ENCODE measurements at regions not wholly inside any gene's neighbourhood (a gene's known extent, or its start where the extent isn't known, plus 50 kb on each side); places are given as distances from the start of the nearest gene placed in this dataset.
"Not testable (repeated sequence)": the region's sequence is repeated elsewhere in the genome, so short reads cannot be mapped to it uniquely, and the experiment has no call there.

DNA sequence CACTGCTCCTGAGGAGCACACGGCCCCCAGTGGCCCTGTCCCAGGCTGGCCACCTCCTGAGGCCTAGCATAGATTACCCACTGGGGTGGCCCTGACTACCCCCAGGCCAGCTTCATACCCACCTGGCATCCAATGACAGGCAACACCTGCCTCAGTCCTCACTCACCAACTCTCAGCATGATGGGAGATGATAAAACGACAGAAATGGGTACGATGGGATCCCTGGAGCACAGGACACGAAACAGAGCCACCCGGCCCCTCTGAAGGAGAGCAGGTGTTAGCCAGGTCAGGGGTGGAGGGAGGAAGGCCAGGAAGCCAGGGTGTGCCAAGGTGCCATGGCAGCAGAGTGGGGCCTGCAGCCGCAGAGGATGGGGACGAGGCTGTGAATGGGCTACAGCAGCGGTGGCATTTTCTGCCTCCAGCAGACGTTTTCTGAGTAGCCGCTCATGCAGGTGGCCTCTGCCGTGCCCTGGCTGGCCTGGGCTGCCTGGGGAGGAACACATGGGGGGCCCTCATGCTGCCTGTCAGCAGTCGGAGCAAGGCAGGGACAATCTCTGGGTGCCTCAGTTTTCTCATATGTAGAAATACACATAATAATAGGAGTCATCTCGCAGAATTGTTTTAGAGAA, 50.2 kb upstream of the FGF3 start:
- no peak for DNase-seq (ENCODE audit: low spot score)

GRCh38 chr11:69870766-69871165, 51.5 kb upstream of the FGF3 start:
- no peak for DNase-seq (ENCODE audit: low spot score)

DNA sequence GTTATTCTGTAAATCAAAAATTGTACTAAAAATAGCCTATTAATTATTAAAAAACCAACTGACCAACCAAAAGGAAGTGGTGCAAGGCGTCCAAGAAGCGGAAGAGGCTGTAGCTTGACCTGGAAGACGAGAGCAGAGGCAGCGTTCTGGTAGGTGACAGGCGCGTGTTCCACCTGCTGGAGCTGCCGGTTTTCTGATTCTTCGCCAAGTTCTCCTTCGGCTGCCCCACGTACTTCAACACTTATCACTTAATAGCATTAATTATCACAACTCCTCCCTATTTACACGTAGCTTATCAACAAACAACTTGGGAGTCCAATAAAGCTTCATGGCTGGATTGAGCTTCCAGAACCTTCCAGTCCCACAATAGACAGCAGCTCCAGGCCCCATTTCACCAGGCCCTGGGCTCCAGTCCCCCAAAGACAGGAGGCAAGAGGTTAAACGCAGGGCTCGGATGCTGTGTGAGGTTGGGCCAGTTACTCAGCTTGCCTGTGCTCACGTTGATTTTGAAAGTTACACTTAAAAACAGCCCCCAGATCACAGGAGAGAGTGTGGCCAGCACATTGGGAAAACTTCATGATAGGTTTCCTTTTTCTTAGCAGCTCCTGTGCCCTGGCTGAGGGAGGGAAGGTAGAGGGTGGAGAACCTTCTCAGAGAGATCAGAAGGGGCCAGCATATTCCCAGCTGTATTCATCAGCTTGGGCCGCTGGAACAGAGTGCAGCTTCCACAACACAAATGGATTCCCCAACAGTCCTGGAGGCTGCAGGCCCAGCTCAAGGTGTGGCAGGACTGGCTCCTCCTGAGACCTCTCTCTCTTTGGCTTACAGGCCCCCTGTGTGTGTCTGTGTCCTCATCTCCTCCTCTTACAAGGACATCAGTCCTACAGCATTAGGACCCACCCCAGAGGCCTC, 54.2 kb upstream of the FGF3 start:
- DNase-seq (ENCODE audit: low spot score), result no peak

GRCh38 chr11:69874178-69874983, 55.2 kb upstream of the FGF3 start:
- no peak for DNase-seq (ENCODE audit: low spot score)

DNA sequence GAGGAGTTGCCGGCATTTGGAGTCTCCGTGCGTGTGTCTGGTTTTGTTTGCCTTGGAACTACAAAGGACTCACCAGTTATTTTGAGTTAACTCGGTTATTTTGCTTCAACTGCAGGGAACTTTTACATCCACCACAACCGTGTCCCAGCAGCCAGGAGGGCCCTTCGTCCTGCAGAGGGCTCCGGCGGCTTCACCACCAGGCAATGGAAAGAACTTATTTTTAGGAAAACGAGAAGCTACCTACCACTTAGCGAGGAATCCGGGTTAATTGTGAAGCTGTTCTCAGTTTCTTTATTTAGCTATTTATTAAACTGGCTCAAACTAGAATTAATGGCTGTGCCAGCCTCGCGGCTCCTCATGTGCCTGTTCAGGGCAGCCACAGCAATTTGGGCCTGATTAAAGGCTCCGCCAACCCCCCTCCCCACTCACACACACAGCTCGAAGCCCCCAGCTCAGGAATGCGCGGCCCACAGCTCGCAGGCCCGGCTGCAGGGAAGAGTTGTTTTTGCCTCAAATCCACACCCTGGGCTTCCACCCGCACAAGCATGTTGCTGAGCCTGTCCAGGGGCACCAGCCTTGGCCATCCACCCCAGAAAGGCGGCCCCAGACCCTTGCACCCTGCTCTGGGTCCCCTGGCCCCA, 55.9 kb upstream of the FGF3 start:
- no peak for DNase-seq (ENCODE audit: low spot score)

GRCh38 chr11:69876013-69876412, 56.8 kb upstream of the FGF3 start:
- no peak for DNase-seq (ENCODE audit: low spot score)

DNA sequence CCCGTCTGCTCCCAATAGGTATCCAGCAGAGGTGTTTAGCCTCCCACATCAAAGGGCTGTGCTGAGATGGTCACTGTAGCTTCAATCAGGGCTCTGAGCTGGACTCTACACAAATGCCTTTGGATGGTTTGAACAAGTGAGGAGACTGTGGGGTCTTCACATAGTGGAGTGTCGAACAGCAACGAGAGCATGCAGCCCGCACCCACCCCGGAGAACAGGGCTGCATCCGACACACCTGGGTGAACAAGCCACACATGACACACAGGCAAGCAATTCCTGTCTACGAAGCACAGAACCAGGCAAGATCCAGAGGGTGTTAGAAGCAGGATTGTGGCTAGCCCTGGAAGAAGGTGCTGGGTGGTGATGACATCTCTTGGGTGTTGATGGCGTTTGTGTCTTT, 58.0 kb upstream of the FGF3 start:
- DNase-seq (ENCODE audit: low spot score), result no peak

- not testable (repeated sequence) for DNase-seq (ENCODE audit: low spot score)
These were observed 58.5 kb upstream of the FGF3 start for GRCh38 chr11:69877704-69878103.

GRCh38 chr11:69878144-69878883, 59.1 kb upstream of the FGF3 start:
- DNase-seq (ENCODE audit: low spot score), result no peak

- DNase-seq (ENCODE audit: low spot score), result no peak
These were observed 59.9 kb upstream of the FGF3 start for GRCh38 chr11:69878927-69879728.

- DNase-seq (ENCODE audit: low spot score), result no peak
These were observed 60.5 kb upstream of the FGF3 start for GRCh38 chr11:69879729-69880005.

GRCh38 chr11:69880041-69880825, 61.0 kb upstream of the FGF3 start:
- no peak for DNase-seq (ENCODE audit: low spot score)

GRCh38 chr11:69880826-69881445, 61.7 kb upstream of the FGF3 start:
- no peak for DNase-seq (ENCODE audit: low spot score)

DNA sequence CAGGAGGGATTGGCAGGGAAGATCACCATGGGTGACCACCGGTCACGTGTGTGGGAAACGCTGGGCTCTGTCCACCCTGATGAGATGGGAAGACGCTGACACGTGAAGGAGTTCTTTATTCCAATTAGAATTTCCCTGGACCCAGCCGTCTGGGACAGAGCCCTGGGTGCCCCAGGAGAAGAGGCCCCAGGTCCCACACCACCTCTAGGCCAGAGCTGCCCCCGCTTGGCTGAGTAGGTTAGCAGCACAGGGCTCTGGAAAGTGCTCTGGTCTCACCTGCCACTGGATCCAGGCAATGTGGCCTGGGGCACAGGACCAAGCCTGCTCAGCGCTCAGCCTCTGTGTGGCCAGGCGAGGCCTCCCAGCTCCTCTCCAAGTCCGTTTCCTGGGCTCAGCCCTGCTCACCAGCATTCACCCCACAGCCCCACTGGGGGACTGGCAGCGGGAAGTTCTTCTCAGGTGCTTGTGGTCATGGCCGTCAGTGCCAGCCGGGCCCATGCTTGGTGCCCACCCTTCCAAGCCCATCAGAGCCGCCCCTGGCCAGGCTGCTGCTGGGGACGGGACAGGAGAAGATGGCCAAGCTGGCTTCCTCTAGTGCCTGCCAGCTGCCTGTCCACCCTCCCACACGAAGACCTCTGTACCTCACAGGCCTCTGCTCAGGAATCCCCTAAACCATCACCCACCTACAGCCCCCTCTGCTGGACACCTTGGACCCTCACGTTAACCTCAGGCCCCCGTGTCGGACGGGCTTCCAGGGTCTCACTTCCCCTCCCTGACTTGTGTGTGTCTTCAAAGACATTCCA, 62.5 kb upstream of the FGF3 start:
- DNase-seq (ENCODE audit: low spot score), result no peak

- no peak for DNase-seq (ENCODE audit: low spot score)
These were observed 63.0 kb upstream of the FGF3 start for GRCh38 chr11:69882270-69882608.

DNA sequence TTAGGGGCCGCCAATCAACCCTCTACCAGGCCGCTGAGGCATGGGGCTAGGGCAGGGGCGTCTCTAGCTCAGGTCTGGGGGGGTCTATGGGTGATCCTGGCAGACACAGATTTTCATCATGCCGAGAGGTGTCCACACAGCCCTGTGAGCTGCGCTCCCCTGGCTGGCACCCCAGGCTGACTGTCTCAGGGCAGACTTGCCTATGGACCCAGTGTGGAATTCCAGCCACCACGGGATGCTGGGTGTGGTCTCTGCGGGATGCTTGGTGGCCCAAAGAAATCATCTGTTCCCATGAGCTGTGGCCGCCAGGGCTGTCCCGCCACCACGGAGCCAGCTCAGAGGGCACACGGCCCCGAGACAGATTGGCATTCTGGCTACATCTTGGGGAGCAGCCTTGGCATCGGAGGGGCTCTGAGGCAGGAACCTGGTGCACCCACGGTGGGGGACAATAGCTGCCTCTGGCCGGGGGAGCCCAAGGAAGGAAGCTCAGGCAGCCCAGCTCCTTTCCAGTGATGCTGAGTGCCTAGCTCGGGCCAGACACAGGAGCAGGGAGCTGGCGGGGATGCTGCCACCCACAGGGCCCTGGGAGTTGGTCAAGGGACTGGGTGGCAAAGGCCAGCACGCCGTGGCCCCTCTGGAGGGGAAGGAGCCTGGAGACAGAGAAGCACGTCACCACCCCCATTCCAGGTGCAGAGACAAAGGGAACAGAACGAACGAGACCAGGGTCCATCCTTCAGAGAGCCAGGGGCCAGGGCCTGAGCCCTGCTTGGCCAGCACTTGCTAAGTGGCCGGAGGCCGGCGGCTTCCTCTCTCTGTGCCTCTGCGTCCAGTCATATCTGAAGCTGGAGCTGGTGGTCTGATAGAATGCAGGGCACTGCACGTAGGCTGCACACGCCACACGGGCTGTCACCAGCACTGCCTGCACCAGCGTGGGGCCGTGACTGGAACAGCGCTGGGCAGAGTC, 64.4 kb upstream of the FGF3 start:
- DNase-seq (ENCODE audit: low spot score), result no peak

DNA sequence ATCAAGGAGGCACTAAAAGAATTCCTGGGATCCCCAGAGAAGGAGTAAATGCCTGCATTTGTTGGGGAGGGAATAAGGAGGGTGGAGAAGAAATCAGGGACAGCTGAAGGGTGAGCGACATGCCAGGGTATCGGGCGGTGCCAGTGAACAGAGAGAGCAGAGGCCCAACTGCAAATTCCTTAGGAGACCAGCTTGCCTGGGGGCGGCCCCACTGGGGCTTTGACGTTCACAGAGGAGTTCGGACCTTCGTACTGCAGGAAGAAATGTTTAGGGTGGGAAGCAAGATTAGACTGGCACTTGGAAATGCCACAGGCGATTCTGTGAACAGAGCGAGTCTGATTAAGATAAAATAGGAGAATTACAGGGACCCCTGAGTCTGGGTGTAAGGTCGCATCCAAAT, 65.1 kb upstream of the FGF3 start:
- DNase-seq (ENCODE audit: low spot score), result no peak

DNA sequence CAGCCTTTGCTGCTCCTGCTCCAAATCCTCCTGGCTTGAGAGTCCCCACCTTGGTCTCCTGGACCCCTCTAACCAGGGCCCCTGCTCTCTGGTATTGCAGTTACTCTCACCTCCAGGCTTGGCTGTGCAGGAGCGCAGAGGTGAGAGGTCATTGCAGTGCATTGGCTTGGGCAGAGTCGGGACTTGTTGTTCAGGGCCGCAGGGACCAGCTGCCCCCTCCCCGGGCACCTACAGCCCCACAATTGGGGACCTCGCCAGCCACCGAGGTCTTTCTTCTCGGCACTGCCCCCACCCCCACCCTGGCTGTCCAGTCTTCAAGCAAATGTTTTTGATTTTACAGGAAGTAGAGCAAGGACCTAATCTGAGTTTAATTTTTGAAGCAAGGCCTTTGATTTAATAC, 65.5 kb upstream of the FGF3 start:
- no peak for DNase-seq (ENCODE audit: low spot score)
